ENCODE measurements at regions not wholly inside any gene's neighbourhood (a gene's known extent, or its start where the extent isn't known, plus 50 kb on each side); places are given as distances from the start of the nearest gene placed in this dataset.

- no peak overlapping the region for H4K12ac ChIP-seq (ENCODE audit: low read depth, low read length)
- no peak overlapping the region for H3K9ac ChIP-seq (ENCODE audit: low read length)
- H2AFZ ChIP-seq (ENCODE audit: insufficient read depth, low read length, poor library complexity): no peak overlapping the region
- no peaks in the 10 kb centered on the region for H3K79me2 ChIP-seq (ENCODE audit: control insufficient read depth, insufficient read depth, low read length, poor library complexity)
- H2BK5ac ChIP-seq (ENCODE audit: low read depth, low read length, poor library complexity): no peak overlapping the region
- H3K4ac ChIP-seq (ENCODE audit: low read depth, low read length): no peak overlapping the region
- H3K23ac ChIP-seq (ENCODE audit: low read length): no peak overlapping the region
- no peaks in the 10 kb centered on the region for H3K36me3 ChIP-seq (ENCODE audit: control insufficient read depth in 1 of 2, insufficient read depth in 2 of 2, low read length in 2 of 2)
- H3K4me2 ChIP-seq (ENCODE audit: low read length): no peak overlapping the region
- no peak overlapping the region for H2AK5ac ChIP-seq (ENCODE audit: low read length)
- no peak overlapping the region for H3K18ac ChIP-seq (ENCODE audit: low read length)
- no CpG with 5 or more reads among the region's 4 CpGs for WGBS (ENCODE audit: extremely low coverage, insufficient coverage, insufficient read length)
- H2BK120ac ChIP-seq (ENCODE audit: insufficient read depth, low read length, poor library complexity): no peak overlapping the region
- no peak overlapping the region for H4K91ac ChIP-seq (ENCODE audit: low read depth, low read length)
- H3K4me1 ChIP-seq (ENCODE audit: control insufficient read depth in 1 of 2, insufficient read depth in 2 of 2, low read length in 2 of 2): no peaks in the 10 kb centered on the region
- H4K8ac ChIP-seq (ENCODE audit: low read depth, low read length): no peak overlapping the region
- peak in 1 of 2 donors; percentile 3 for DNase-seq
- H3K4me3 ChIP-seq (ENCODE audit: low read depth, low read length): no peak overlapping the region
- no peak overlapping the region for H3K14ac ChIP-seq (ENCODE audit: low read length)
- no peak overlapping the region for H2BK12ac ChIP-seq (ENCODE audit: low read length)
- H3K9me3 ChIP-seq (ENCODE audit: insufficient read depth, low read depth, low read length): no peaks in the 10 kb centered on the region
- no peaks in the 10 kb centered on the region for H3K79me1 ChIP-seq (ENCODE audit: low read length)
- H3K27ac ChIP-seq (ENCODE audit: low read depth, low read length): no peak overlapping the region
- H3K27me3 ChIP-seq (ENCODE audit: insufficient read depth, low read length): no peaks in the 10 kb centered on the region
These were observed 671.6 kb upstream of the SLIT2 start for GRCh38 chr4:19580095-19580494.

- WGBS (ENCODE audit: extremely low coverage, insufficient coverage, insufficient read length): no CpG with 5 or more reads among the region's 3 CpGs
- H2BK12ac ChIP-seq (ENCODE audit: low read length): no peak overlapping the region
- no peak overlapping the region for H2BK120ac ChIP-seq (ENCODE audit: insufficient read depth, low read length, poor library complexity)
- H3K36me3 ChIP-seq (ENCODE audit: control insufficient read depth in 1 of 2, insufficient read depth in 2 of 2, low read length in 2 of 2): no peaks in the 10 kb centered on the region
- H3K14ac ChIP-seq (ENCODE audit: low read length): no peak overlapping the region
- no peak overlapping the region for H2AK5ac ChIP-seq (ENCODE audit: low read length)
- H3K9ac ChIP-seq (ENCODE audit: low read length): no peak overlapping the region
- H3K27me3 ChIP-seq (ENCODE audit: insufficient read depth, low read length): no peaks in the 10 kb centered on the region
- H3K9me3 ChIP-seq (ENCODE audit: insufficient read depth, low read depth, low read length): no peaks in the 10 kb centered on the region
- H3K18ac ChIP-seq (ENCODE audit: low read length): no peak overlapping the region
- no peak overlapping the region for H3K4me3 ChIP-seq (ENCODE audit: low read depth, low read length)
- H4K8ac ChIP-seq (ENCODE audit: low read depth, low read length): no peak overlapping the region
- no peak overlapping the region for H4K12ac ChIP-seq (ENCODE audit: low read depth, low read length)
- H3K4ac ChIP-seq (ENCODE audit: low read depth, low read length): no peak overlapping the region
- no peak overlapping the region for H4K91ac ChIP-seq (ENCODE audit: low read depth, low read length)
- H3K27ac ChIP-seq (ENCODE audit: low read depth, low read length): no peak overlapping the region
- no peak overlapping the region for H2AFZ ChIP-seq (ENCODE audit: insufficient read depth, low read length, poor library complexity)
- H3K79me1 ChIP-seq (ENCODE audit: low read length): no peaks in the 10 kb centered on the region
- no peak for DNase-seq
- H3K4me2 ChIP-seq (ENCODE audit: low read length): no peak overlapping the region
- H3K79me2 ChIP-seq (ENCODE audit: control insufficient read depth, insufficient read depth, low read length, poor library complexity): no peaks in the 10 kb centered on the region
- H3K23ac ChIP-seq (ENCODE audit: low read length): no peak overlapping the region
- no peaks in the 10 kb centered on the region for H3K4me1 ChIP-seq (ENCODE audit: control insufficient read depth in 1 of 2, insufficient read depth in 2 of 2, low read length in 2 of 2)
- no peak overlapping the region for H2BK5ac ChIP-seq (ENCODE audit: low read depth, low read length, poor library complexity)
These were observed 672.1 kb upstream of the SLIT2 start for GRCh38 chr4:19579608-19580007.

GRCh38 chr4:19577097-19577496 is 674.6 kb upstream of the SLIT2 start:
- no peak for DNase-seq
- H3K23ac ChIP-seq (ENCODE audit: low read length): no peak overlapping the region
- H4K8ac ChIP-seq (ENCODE audit: low read depth, low read length): no peak overlapping the region
- no peak overlapping the region for H3K18ac ChIP-seq (ENCODE audit: low read length)
- no peak overlapping the region for H3K14ac ChIP-seq (ENCODE audit: low read length)
- no peaks in the 10 kb centered on the region for H3K79me1 ChIP-seq (ENCODE audit: low read length)
- H2AFZ ChIP-seq (ENCODE audit: insufficient read depth, low read length, poor library complexity): no peak overlapping the region
- no peak overlapping the region for H3K4me3 ChIP-seq (ENCODE audit: low read depth, low read length)
- no peak overlapping the region for H3K4me2 ChIP-seq (ENCODE audit: low read length)
- WGBS (ENCODE audit: extremely low coverage, insufficient coverage, insufficient read length): no CpG with 5 or more reads among the region's 1 CpG
- no peak overlapping the region for H3K9ac ChIP-seq (ENCODE audit: low read length)
- no peaks in the 10 kb centered on the region for H3K4me1 ChIP-seq (ENCODE audit: control insufficient read depth in 1 of 2, insufficient read depth in 2 of 2, low read length in 2 of 2)
- no peak overlapping the region for H2BK5ac ChIP-seq (ENCODE audit: low read depth, low read length, poor library complexity)
- H3K27me3 ChIP-seq (ENCODE audit: insufficient read depth, low read length): no peaks in the 10 kb centered on the region
- no peak overlapping the region for H3K4ac ChIP-seq (ENCODE audit: low read depth, low read length)
- no peaks in the 10 kb centered on the region for H3K9me3 ChIP-seq (ENCODE audit: insufficient read depth, low read depth, low read length)
- no peaks in the 10 kb centered on the region for H3K79me2 ChIP-seq (ENCODE audit: control insufficient read depth, insufficient read depth, low read length, poor library complexity)
- no peaks in the 10 kb centered on the region for H3K36me3 ChIP-seq (ENCODE audit: control insufficient read depth in 1 of 2, insufficient read depth in 2 of 2, low read length in 2 of 2)
- no peak overlapping the region for H2AK5ac ChIP-seq (ENCODE audit: low read length)
- H4K91ac ChIP-seq (ENCODE audit: low read depth, low read length): no peak overlapping the region
- no peak overlapping the region for H2BK120ac ChIP-seq (ENCODE audit: insufficient read depth, low read length, poor library complexity)
- no peak overlapping the region for H2BK12ac ChIP-seq (ENCODE audit: low read length)
- no peak overlapping the region for H4K12ac ChIP-seq (ENCODE audit: low read depth, low read length)
- no peak overlapping the region for H3K27ac ChIP-seq (ENCODE audit: low read depth, low read length)

GRCh38 chr4:19575924-19576323 is 675.8 kb upstream of the SLIT2 start:
- no peak overlapping the region for H4K8ac ChIP-seq (ENCODE audit: low read depth, low read length)
- H3K9me3 ChIP-seq (ENCODE audit: insufficient read depth, low read depth, low read length): no peaks in the 10 kb centered on the region
- H3K27ac ChIP-seq (ENCODE audit: low read depth, low read length): no peak overlapping the region
- H3K4me2 ChIP-seq (ENCODE audit: low read length): no peak overlapping the region
- DNase-seq: no peak
- H3K23ac ChIP-seq (ENCODE audit: low read length): no peak overlapping the region
- no peak overlapping the region for H3K9ac ChIP-seq (ENCODE audit: low read length)
- no peaks in the 10 kb centered on the region for H3K79me2 ChIP-seq (ENCODE audit: control insufficient read depth, insufficient read depth, low read length, poor library complexity)
- no peaks in the 10 kb centered on the region for H3K4me1 ChIP-seq (ENCODE audit: control insufficient read depth in 1 of 2, insufficient read depth in 2 of 2, low read length in 2 of 2)
- H4K12ac ChIP-seq (ENCODE audit: low read depth, low read length): no peak overlapping the region
- no peak overlapping the region for H3K4ac ChIP-seq (ENCODE audit: low read depth, low read length)
- H2BK12ac ChIP-seq (ENCODE audit: low read length): no peak overlapping the region
- WGBS (ENCODE audit: extremely low coverage, insufficient coverage, insufficient read length): no CpG with 5 or more reads among the region's 5 CpGs
- no peaks in the 10 kb centered on the region for H3K36me3 ChIP-seq (ENCODE audit: control insufficient read depth in 1 of 2, insufficient read depth in 2 of 2, low read length in 2 of 2)
- no peak overlapping the region for H2BK5ac ChIP-seq (ENCODE audit: low read depth, low read length, poor library complexity)
- no peak overlapping the region for H2AK5ac ChIP-seq (ENCODE audit: low read length)
- H4K91ac ChIP-seq (ENCODE audit: low read depth, low read length): no peak overlapping the region
- no peak overlapping the region for H3K14ac ChIP-seq (ENCODE audit: low read length)
- no peak overlapping the region for H3K4me3 ChIP-seq (ENCODE audit: low read depth, low read length)
- no peak overlapping the region for H3K18ac ChIP-seq (ENCODE audit: low read length)
- no peak overlapping the region for H2BK120ac ChIP-seq (ENCODE audit: insufficient read depth, low read length, poor library complexity)
- H3K79me1 ChIP-seq (ENCODE audit: low read length): no peaks in the 10 kb centered on the region
- H2AFZ ChIP-seq (ENCODE audit: insufficient read depth, low read length, poor library complexity): no peak overlapping the region
- no peaks in the 10 kb centered on the region for H3K27me3 ChIP-seq (ENCODE audit: insufficient read depth, low read length)
